ENCODE measurements at regions not wholly inside any gene's neighbourhood (a gene's known extent, or its start where the extent isn't known, plus 50 kb on each side); places are given as distances from the start of the nearest gene placed in this dataset.

GRCh38 chr14:100669468-100669867 is 57.2 kb upstream of the DLK1 start:
- FAIRE-seq (no peak), DNase-seq (ENCODE audit: low read depth, low spot score) (no peak)
- H3K27ac ChIP-seq (ENCODE audit: insufficient read depth, low read depth, low read length), result no peak overlapping the region
- intact Hi-C loops (cut with micrococcal nuclease) (no loop called here), dilution Hi-C loops (cut with MboI; ENCODE audit: extremely low pct_ligation_motif_present, low sequenced_read_pairs) (loop anchor here (25.0 kb wide), 1 partner anchor 257 kb away; no protein-coding TSS in a partner anchor)
- H3K4me2 ChIP-seq (ENCODE audit: insufficient read depth, low read length), result no peak overlapping the region
- no peaks in the 10 kb centered on the region for H3K4me1 ChIP-seq (ENCODE audit: control insufficient read depth, extremely low read depth, insufficient read depth, low read length)
- no peak overlapping the region for H3K9ac ChIP-seq (replicated peaks; ENCODE audit: extremely low read depth, insufficient read depth, low read length)
- H3K9me3 ChIP-seq (replicated peaks; ENCODE audit: control insufficient read depth, insufficient read depth, low read length), result no peaks in the 10 kb centered on the region
- no peaks in the 10 kb centered on the region for H4K20me1 ChIP-seq (replicated peaks; ENCODE audit: control insufficient read depth, extremely low read depth, insufficient read depth, low read length)
- no TSS peak for BruUV-seq (replicated peaks)
- H3K9me1 ChIP-seq (replicated peaks; ENCODE audit: control insufficient read depth, extremely low read depth, insufficient read depth, low read length), result no peaks in the 10 kb centered on the region
- H3K36me3 ChIP-seq (ENCODE audit: control insufficient read depth in 2 of 2, extremely low read depth in 1 of 2, insufficient read depth in 2 of 2, low read length in 2 of 2), result no peaks in the 10 kb centered on the region
- H2AFZ ChIP-seq (ENCODE audit: low read depth, low read length), result no peak overlapping the region
- TF ChIP-seq POLR2A (IDR thresholded peaks at IDR 0.05; ENCODE audit: low read depth, low read length) (no peak), MAX (IDR thresholded peaks at IDR 0.05; ENCODE audit: insufficient read depth, insufficient read length) (no peak), MYC (IDR thresholded peaks at IDR 0.05; ENCODE audit: low read depth, low read length) (no peak), JUN (IDR thresholded peaks at IDR 0.05; ENCODE audit: borderline replicate concordance, insufficient read depth, insufficient read length, low read depth) (no peak), GATA2 (IDR thresholded peaks at IDR 0.05; ENCODE audit: insufficient read depth, insufficient read length, low read depth, low read length) (no peak), CTCF (IDR thresholded peaks at IDR 0.05; ENCODE audit: extremely low read depth in 1 of 2, insufficient read depth in 1 of 2, low read depth in 1 of 2, low read length in 2 of 2) (no peak), POLR2AphosphoS5 (IDR thresholded peaks at IDR 0.05; ENCODE audit: insufficient read depth, low read depth, low read length) (no peak), FOS (IDR thresholded peaks at IDR 0.05; ENCODE audit: borderline replicate concordance, insufficient read depth, low read length) (no peak), EZH2 (IDR thresholded peaks at IDR 0.05; ENCODE audit: borderline replicate concordance, low read depth, low read length, severe bottlenecking) (no peak)
- no peak overlapping the region for H3K4me3 ChIP-seq (replicated peaks in 1 of 3; ENCODE audit: insufficient read depth in 1 of 3, low read depth in 1 of 3, low read length in 3 of 3)
- peaks cover 3 to 9% of the 10 kb centered on the region in 2 experiments for H3K27me3 ChIP-seq (ENCODE audit: control insufficient read depth in 2 of 2, insufficient read depth in 2 of 2, low read length in 2 of 2)
- H3K79me2 ChIP-seq (ENCODE audit: control insufficient read depth, insufficient read depth, low read length), result no peaks in the 10 kb centered on the region
- ChIA-PET CTCF (interaction anchor here (1.3 kb wide), 1 partner anchor 24 kb away, joined by 3 read pairs; no protein-coding TSS in a partner anchor), POLR2A (interaction anchor here (0.7 kb wide), 1 partner anchor 511 kb away, joined by 3 read pairs; no protein-coding TSS in a partner anchor)
